GM21619 (cell line): ENCODE measurements at regions not wholly inside any gene's neighbourhood (a gene's known extent, or its start where the extent isn't known, plus 50 kb on each side); places are given as distances from the start of the nearest gene placed in this dataset.

ENCODE experiments used
- ATAC-seq: cut with Tn5 transposase; IDR thresholded peaks from one replicate; pipeline ENCODE4 v1.9.1; 2021; ENCODE audit not compliant: unreplicated experiment

GRCh38 chr11:45449036-45449601 lies 163.0 kb upstream of the SYT13 start:
- no peak for ATAC-seq

- ATAC-seq, result no peak
These were observed 162.4 kb upstream of the SYT13 start for GRCh38 chr11:45448561-45448960.

- no peak for ATAC-seq
These were observed 160.9 kb upstream of the SYT13 start for GRCh38 chr11:45446998-45447397.

GRCh38 chr11:45446434-45446833 lies 160.3 kb upstream of the SYT13 start:
- no peak for ATAC-seq

GRCh38 chr11:45444796-45445195 lies 158.7 kb upstream of the SYT13 start:
- no peak for ATAC-seq

- ATAC-seq, result no peak
These were observed 154.0 kb upstream of the SYT13 start for GRCh38 chr11:45440111-45440510.

GRCh38 chr11:45436966-45437365 lies 150.8 kb upstream of the SYT13 start:
- ATAC-seq, result no peak

GRCh38 chr11:45436118-45436517 lies 150.0 kb upstream of the SYT13 start:
- ATAC-seq, result no peak

GRCh38 chr11:45435706-45436105 lies 149.6 kb upstream of the SYT13 start:
- no peak for ATAC-seq

- ATAC-seq, result no peak
These were observed 146.8 kb upstream of the SYT13 start for GRCh38 chr11:45432910-45433309.

- ATAC-seq, result no peak
These were observed 146.0 kb upstream of the SYT13 start for GRCh38 chr11:45432100-45432499.

GRCh38 chr11:45431046-45432018 lies 145.2 kb upstream of the SYT13 start:
- ATAC-seq, result no peak

- no peak for ATAC-seq
These were observed 144.2 kb upstream of the SYT13 start for GRCh38 chr11:45430361-45430760.

GRCh38 chr11:45429719-45430118 lies 143.6 kb upstream of the SYT13 start:
- no peak for ATAC-seq

GRCh38 chr11:45428541-45429230 lies 142.5 kb upstream of the SYT13 start:
- ATAC-seq, result no peak

- ATAC-seq, result no peak
These were observed 142.0 kb upstream of the SYT13 start for GRCh38 chr11:45428116-45428515.

GRCh38 chr11:45424411-45425180 lies 138.5 kb upstream of the SYT13 start:
- no peak for ATAC-seq

GRCh38 chr11:45423475-45424120 lies 137.5 kb upstream of the SYT13 start:
- no peak for ATAC-seq

- ATAC-seq, result no peak
These were observed 136.9 kb upstream of the SYT13 start for GRCh38 chr11:45423036-45423435.

- no peak for ATAC-seq
These were observed 127.9 kb upstream of the SYT13 start for GRCh38 chr11:45414088-45414487.
